ENCODE measurements at regions not wholly inside any gene's neighbourhood (a gene's known extent, or its start where the extent isn't known, plus 50 kb on each side); places are given as distances from the start of the nearest gene placed in this dataset.

- H3K9me3 ChIP-seq (replicated peaks; ENCODE audit: control insufficient read depth, insufficient read depth, low read length): no peaks in the 10 kb centered on the region
- TF ChIP-seq MYC (IDR thresholded peaks at IDR 0.05; ENCODE audit: low read depth, low read length): no peak
- peak; percentile 77 for TF ChIP-seq FOS (IDR thresholded peaks at IDR 0.05; ENCODE audit: borderline replicate concordance, insufficient read depth, low read length)
- TF ChIP-seq, protein P1, sequence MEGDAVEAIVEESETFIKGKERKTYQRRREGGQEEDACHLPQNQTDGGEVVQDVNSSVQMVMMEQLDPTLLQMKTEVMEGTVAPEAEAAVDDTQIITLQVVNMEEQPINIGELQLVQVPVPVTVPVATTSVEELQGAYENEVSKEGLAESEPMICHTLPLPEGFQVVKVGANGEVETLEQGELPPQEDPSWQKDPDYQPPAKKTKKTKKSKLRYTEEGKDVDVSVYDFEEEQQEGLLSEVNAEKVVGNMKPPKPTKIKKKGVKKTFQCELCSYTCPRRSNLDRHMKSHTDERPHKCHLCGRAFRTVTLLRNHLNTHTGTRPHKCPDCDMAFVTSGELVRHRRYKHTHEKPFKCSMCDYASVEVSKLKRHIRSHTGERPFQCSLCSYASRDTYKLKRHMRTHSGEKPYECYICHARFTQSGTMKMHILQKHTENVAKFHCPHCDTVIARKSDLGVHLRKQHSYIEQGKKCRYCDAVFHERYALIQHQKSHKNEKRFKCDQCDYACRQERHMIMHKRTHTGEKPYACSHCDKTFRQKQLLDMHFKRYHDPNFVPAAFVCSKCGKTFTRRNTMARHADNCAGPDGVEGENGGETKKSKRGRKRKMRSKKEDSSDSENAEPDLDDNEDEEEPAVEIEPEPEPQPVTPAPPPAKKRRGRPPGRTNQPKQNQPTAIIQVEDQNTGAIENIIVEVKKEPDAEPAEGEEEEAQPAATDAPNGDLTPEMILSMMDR (IDR thresholded peaks at IDR 0.05; ENCODE audit: extremely low read depth in 1 of 2, insufficient read depth in 1 of 2, low read depth in 1 of 2, low read length in 2 of 2): no peak
- FAIRE-seq (peak; percentile 96), DNase-seq (ENCODE audit: low read depth, low spot score) (peak; percentile 47)
- H4K20me1 ChIP-seq (replicated peaks; ENCODE audit: control insufficient read depth, extremely low read depth, insufficient read depth, low read length): no peaks in the 10 kb centered on the region
- no peak overlapping the region for H3K4me3 ChIP-seq (replicated peaks in 1 of 3; ENCODE audit: insufficient read depth in 1 of 3, low read depth in 1 of 3, low read length in 3 of 3)
- H3K36me3 ChIP-seq (ENCODE audit: control insufficient read depth in 2 of 2, extremely low read depth in 1 of 2, insufficient read depth in 2 of 2, low read length in 2 of 2): no peaks in the 10 kb centered on the region
- H3K27me3 ChIP-seq (ENCODE audit: control insufficient read depth in 2 of 2, insufficient read depth in 2 of 2, low read length in 2 of 2): no peaks in the 10 kb centered on the region
- no peak overlapping the region for H3K4me2 ChIP-seq (ENCODE audit: insufficient read depth, low read length)
- CTCF ChIA-PET: interaction anchor here (1.1 to 1.4 kb wide), 2 partner anchors 27 to 59 kb away, joined by 3 to 6 read pairs; no protein-coding TSS in a partner anchor
- peak overlapping the region; percentile 14 for H2AFZ ChIP-seq (ENCODE audit: low read depth, low read length)
- intact Hi-C loops (cut with micrococcal nuclease) (loop anchor here (1.0 kb wide), 1 partner anchor 119 kb away; no protein-coding TSS in a partner anchor), dilution Hi-C loops (cut with MboI; ENCODE audit: extremely low pct_ligation_motif_present, low sequenced_read_pairs) (no loop called here)
- H3K9ac ChIP-seq (replicated peaks; ENCODE audit: extremely low read depth, insufficient read depth, low read length): peak overlapping the region; percentile 8
- peak overlapping the region; percentile 10 for H3K27ac ChIP-seq (ENCODE audit: insufficient read depth, low read depth, low read length)
- POLR2A ChIA-PET: interaction anchor here (0.6 kb wide), 1 partner anchor 42 kb away, joined by 3 read pairs; no protein-coding TSS in a partner anchor
- BruUV-seq (replicated peaks): no TSS peak
- H3K79me2 ChIP-seq (ENCODE audit: control insufficient read depth, insufficient read depth, low read length): no peaks in the 10 kb centered on the region
- H3K4me1 ChIP-seq (ENCODE audit: control insufficient read depth, extremely low read depth, insufficient read depth, low read length): peaks cover 33% of the 10 kb centered on the region
- no peaks in the 10 kb centered on the region for H3K9me1 ChIP-seq (replicated peaks; ENCODE audit: control insufficient read depth, extremely low read depth, insufficient read depth, low read length)
Observed at GRCh38 chr10:30182191-30183054, 123.0 kb upstream of the JCAD start.

Measured in endothelial cell of umbilical vein (primary cell).